OCI-LY7 (cell line): ENCODE measurements at regions not wholly inside any gene's neighbourhood (a gene's known extent, or its start where the extent isn't known, plus 50 kb on each side); places are given as distances from the start of the nearest gene placed in this dataset.
"Not testable (repeated sequence)": the region's sequence is repeated elsewhere in the genome, so short reads cannot be mapped to it uniquely, and the experiment has no call there.

Experiments used
- BruUV-seq: library from RNA; stranded (reverse); fragments of 400-500 nt; replicated peaks from 2 replicates; lab custom pipeline; 2021; lab: Mats Ljungman, UMichigan
- CTCF ChIA-PET: fragments of 300-600 bp; sonication (Branson Sonifier 250); formaldehyde crosslinking; loops from one replicate; lab custom pipeline; 2022; ENCODE audit warnings: antibody characterized with exemption; ENCODE audit not compliant: unreplicated experiment; lab: Charles Lee
- POLR2A ChIA-PET: fragments of 300-600 bp; sonication (Branson Sonifier 250); formaldehyde crosslinking; loops from one replicate; lab custom pipeline; 2022; ENCODE audit warnings: antibody characterized with exemption; lab: Charles Lee
- DNase-seq: peaks from one replicate; pipeline ENCODE4 v3.0.0-alpha.2; 2015; ENCODE audit warnings: low spot score
- H2AFZ ChIP-seq: fragments of 200-600 bp; sonication (generic), shearing (Covaris generic); 2 replicates; pipeline ENCODE4 v1.6.1; 2014; ENCODE audit warnings: mild to moderate bottlenecking, antibody characterized with exemption, low read length, moderate library complexity
- H3K27ac ChIP-seq: fragments of 200-600 bp; sonication (generic); 2 replicates; pipeline ENCODE4 v1.5.1; 2014; ENCODE audit warnings: mixed run types, low read depth, mild to moderate bottlenecking, moderate library complexity, low read length, inconsistent platforms; ENCODE audit not compliant: poor library complexity, severe bottlenecking
- H3K36me3 ChIP-seq: fragments of 200-600 bp; sonication (generic); 2 replicates; pipeline ENCODE4 v1.6.1; 2014; ENCODE audit warnings: mild to moderate bottlenecking, antibody characterized with exemption, low read length, moderate library complexity, mixed read lengths; ENCODE audit not compliant: insufficient read depth
- H3K4me1 ChIP-seq: fragments of 200-600 bp; sonication (generic); 2 replicates; pipeline ENCODE4 v1.5.1; 2014; ENCODE audit warnings: mild to moderate bottlenecking, low read length; ENCODE audit not compliant: insufficient read depth, poor library complexity, severe bottlenecking
- H3K4me2 ChIP-seq: fragments of 200-600 bp; sonication (generic); 2 replicates; pipeline ENCODE4 v1.6.1; 2014; ENCODE audit warnings: mild to moderate bottlenecking, low read length
- H3K4me3 ChIP-seq: fragments of 200-600 bp; sonication (generic); 2 replicates; pipeline ENCODE4 v1.5.1; 2014; ENCODE audit warnings: mild to moderate bottlenecking, low read depth, low read length; ENCODE audit not compliant: poor library complexity, severe bottlenecking
- H3K79me2 ChIP-seq: fragments of 200-600 bp; sonication (generic); 2 replicates; pipeline ENCODE4 v1.6.1; 2016; ENCODE audit warnings: low read depth, mild to moderate bottlenecking, low read length, moderate library complexity, mixed read lengths; ENCODE audit not compliant: insufficient read depth
- H3K9me2 ChIP-seq: fragments of 200-600 bp; sonication (generic); 2 replicates; pipeline ENCODE4 v1.6.1; 2016; ENCODE audit warnings: mild to moderate bottlenecking, low read length, mixed read lengths; ENCODE audit not compliant: insufficient read depth
- H3K9me3 ChIP-seq: fragments of 200-600 bp; sonication (generic); 2 replicates; pipeline ENCODE4 v1.6.1; 2014; ENCODE audit warnings: mild to moderate bottlenecking, mixed run types, low read length, mixed read lengths
- H4K20me1 ChIP-seq: fragments of 200-600 bp; sonication (generic); 2 replicates; pipeline ENCODE4 v1.6.1; 2014; ENCODE audit warnings: mild to moderate bottlenecking, antibody characterized with exemption, low read length, moderate library complexity, mixed read lengths; ENCODE audit not compliant: insufficient read depth
- CTCF ChIP-seq: fragments of 200-600 bp; sonication (generic); conservative IDR thresholded peaks from 2 replicates; pipeline ENCODE4 v1.5.1; 2014; ENCODE audit warnings: mild to moderate bottlenecking, antibody characterized with exemption, low read length, moderate library complexity, mixed read lengths
- EZH2phosphoT487 ChIP-seq: fragments of 200-600 bp; sonication (generic); IDR thresholded peaks from 2 replicates; pipeline ENCODE4 v1.6.1; 2018; ENCODE audit warnings: low read depth, borderline replicate concordance, mild to moderate bottlenecking, mixed run types, antibody characterized with exemption, low read length, moderate library complexity, mixed read lengths
- intact Hi-C: fragments of 100-400 bp; cut with micrococcal nuclease; formaldehyde crosslinking; loops from one replicate; pipeline ENCODE4 v1.10.0; 2022; ENCODE audit not compliant: unreplicated experiment

- no peak overlapping the region for H3K4me2 ChIP-seq
- BruUV-seq = no TSS peak
- TF ChIP-seq CTCF = no peak
- H3K9me3 ChIP-seq = no peaks in the 10 kb centered on the region
- no peak overlapping the region for H3K4me3 ChIP-seq
- H3K27ac ChIP-seq = no peak overlapping the region
- CTCF ChIA-PET = no interaction called here
- no peaks in the 10 kb centered on the region for H3K9me2 ChIP-seq
- POLR2A ChIA-PET = no interaction called here
- H4K20me1 ChIP-seq = no peaks in the 10 kb centered on the region
- no peaks in the 10 kb centered on the region for H3K79me2 ChIP-seq
- H2AFZ ChIP-seq = no peak overlapping the region
- H3K36me3 ChIP-seq = no peaks in the 10 kb centered on the region
- intact Hi-C loops = no loop called here
- H3K4me1 ChIP-seq = no peaks in the 10 kb centered on the region
- no peak for DNase-seq
Observed at GRCh38 chr11:87573708-87574107, 536.0 kb downstream of the TMEM135 start.

DNA sequence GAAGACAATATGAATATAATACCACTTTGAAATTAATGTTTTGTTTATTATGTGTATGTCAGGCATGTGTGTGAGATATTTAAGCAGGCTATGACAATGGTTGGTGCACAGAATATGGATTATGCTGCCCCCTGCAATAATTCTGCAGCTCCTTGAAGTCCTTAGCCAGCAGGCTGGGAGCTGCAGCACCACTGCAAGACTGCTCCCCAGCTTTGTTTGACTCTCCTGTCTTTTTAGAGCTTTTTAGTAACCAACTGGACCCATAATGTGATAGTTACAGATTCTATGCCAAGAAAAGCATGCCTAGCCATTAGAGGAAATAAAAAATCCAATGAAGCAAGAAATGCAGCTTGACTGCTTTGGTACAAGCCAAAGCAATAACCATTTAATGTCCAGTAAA, 535.1 kb downstream of the TMEM135 start:
- Histone ChIP-seq H3K4me1 (no peaks in the 10 kb centered on the region), H3K9me2 (no peaks in the 10 kb centered on the region), H3K4me2 (no peak overlapping the region), H2AFZ (no peak overlapping the region), H4K20me1 (no peaks in the 10 kb centered on the region), H3K4me3 (no peak overlapping the region), H3K79me2 (no peaks in the 10 kb centered on the region), H3K27ac (no peak overlapping the region), H3K9me3 (no peaks in the 10 kb centered on the region), H3K36me3 (no peaks in the 10 kb centered on the region)
- no TSS peak for BruUV-seq
- ChIA-PET CTCF (no interaction called here), POLR2A (interaction anchor here (0.5 to 1.5 kb wide), 2 partner anchors 18 to 1656 kb away, joined by 3 to 7 read pairs; no protein-coding TSS in a partner anchor)
- DNase-seq = no peak
- TF ChIP-seq CTCF (no peak), EZH2phosphoT487 (no peak)
- intact Hi-C loops = no loop called here

GRCh38 chr11:87560352-87560751, 522.6 kb downstream of the TMEM135 start:
- POLR2A ChIA-PET = no interaction called here
- Histone ChIP-seq H3K79me2 (no peaks in the 10 kb centered on the region), H2AFZ (no peak overlapping the region), H3K4me2 (no peak overlapping the region), H3K36me3 (peaks cover 4% of the 10 kb centered on the region; the same call in 1 of the 2 replicates), H3K4me1 (no peaks in the 10 kb centered on the region), H4K20me1 (no peaks in the 10 kb centered on the region), H3K27ac (no peak overlapping the region), H3K9me3 (no peaks in the 10 kb centered on the region), H3K4me3 (no peak overlapping the region), H3K9me2 (no peaks in the 10 kb centered on the region)
- BruUV-seq = no TSS peak
- CTCF ChIA-PET = no interaction called here
- no peak for TF ChIP-seq CTCF
- no peak for TF ChIP-seq EZH2phosphoT487
- no peak for DNase-seq
- intact Hi-C loops = no loop called here

DNA sequence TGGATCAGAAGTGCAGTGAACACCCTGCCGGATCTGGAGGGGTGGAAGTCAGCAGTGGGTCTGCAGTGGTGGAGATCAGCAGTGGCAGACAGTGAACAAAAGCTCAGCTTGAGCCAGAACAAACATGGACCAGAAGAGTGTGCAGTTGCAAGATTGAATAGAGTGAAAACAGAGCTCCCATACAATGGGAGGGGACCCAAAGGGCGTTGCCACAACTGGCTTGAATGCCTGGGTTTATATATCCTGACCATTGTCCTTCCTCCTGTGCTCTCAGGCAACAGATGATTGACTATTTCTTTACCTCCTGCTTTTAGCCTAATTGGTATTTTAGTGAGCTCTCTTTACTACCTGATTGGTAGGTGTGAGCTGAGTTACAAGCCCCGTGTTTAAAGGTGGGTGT, 522.1 kb downstream of the TMEM135 start:
- intact Hi-C loops, H3K36me3 ChIP-seq, DNase-seq, H3K4me1 ChIP-seq, H3K9me2 ChIP-seq, POLR2A ChIA-PET, H3K79me2 ChIP-seq, CTCF ChIA-PET, H3K4me3 ChIP-seq, H4K20me1 ChIP-seq, H3K27ac ChIP-seq, H3K9me3 ChIP-seq, BruUV-seq, H3K4me2 ChIP-seq, H2AFZ ChIP-seq: not testable (repeated sequence)
